HFF-Myc (cell line): ENCODE measurements at regions not wholly inside any gene's neighbourhood (a gene's known extent, or its start where the extent isn't known, plus 50 kb on each side); places are given as distances from the start of the nearest gene placed in this dataset.

Source experiments
- DNase-seq: peaks from one replicate; pipeline ENCODE4 v3.0.0-alpha.2; 2011; ENCODE audit warnings: low read depth; ENCODE audit errors: extremely low read depth
- H3K4me3 ChIP-seq: replicated peaks from 2 replicates; pipeline ENCODE4 v1.5.1; 2011; ENCODE audit warnings: low read depth, mild to moderate bottlenecking, control low read depth, low read length
- CTCF ChIP-seq: IDR thresholded peaks from 2 replicates; pipeline ENCODE4 v1.5.1; 2012; ENCODE audit warnings: mild to moderate bottlenecking, low read depth, low read length, control low read depth; ENCODE audit errors: missing control alignments

- TF ChIP-seq CTCF: no peak
- no peak for DNase-seq
- no peak overlapping the region for H3K4me3 ChIP-seq
These were observed 133.6 kb downstream of the MAGEB17 start for GRCh38 chrX:16300831-16301230.

GRCh38 chrX:16304751-16305150 is 137.5 kb downstream of the MAGEB17 start:
- no peak for TF ChIP-seq CTCF
- no peak overlapping the region for H3K4me3 ChIP-seq
- DNase-seq: no peak

- no peak for TF ChIP-seq CTCF
- no peak for DNase-seq
- no peak overlapping the region for H3K4me3 ChIP-seq
These were observed 137.9 kb downstream of the MAGEB17 start for GRCh38 chrX:16305187-16305586.

- H3K4me3 ChIP-seq: no peak overlapping the region
These were observed 140.7 kb downstream of the MAGEB17 start for GRCh38 chrX:16307950-16308349.

GRCh38 chrX:16308773-16309172 is 141.5 kb downstream of the MAGEB17 start:
- DNase-seq: no peak
- no peak for TF ChIP-seq CTCF
- no peak overlapping the region for H3K4me3 ChIP-seq

More at GRCh38 chrX:16307950-16308349, 140.7 kb downstream of the MAGEB17 start:
- no peak for DNase-seq
- TF ChIP-seq CTCF: no peak

GRCh38 chrX:16310326-16310725 is 143.0 kb downstream of the MAGEB17 start:
- no peak for DNase-seq
- TF ChIP-seq CTCF: no peak
- no peak overlapping the region for H3K4me3 ChIP-seq

- TF ChIP-seq CTCF: no peak
- no peak overlapping the region for H3K4me3 ChIP-seq
- no peak for DNase-seq
These were observed 144.4 kb downstream of the MAGEB17 start for GRCh38 chrX:16311671-16312070.
